ENCODE measurements at regions not wholly inside any gene's neighbourhood (a gene's known extent, or its start where the extent isn't known, plus 50 kb on each side); places are given as distances from the start of the nearest gene placed in this dataset.
"Not testable (repeated sequence)": the region's sequence is repeated elsewhere in the genome, so short reads cannot be mapped to it uniquely, and the experiment has no call there.

- DNase-seq: no peak
Observed at GRCh38 chr4:60814549-60814948, 385.6 kb upstream of the ADGRL3 start.

- DNase-seq: no peak
Observed at GRCh38 chr4:60817609-60818008, 382.5 kb upstream of the ADGRL3 start.

- no peak for DNase-seq
Observed at GRCh38 chr4:60822986-60823385, 377.1 kb upstream of the ADGRL3 start.

GRCh38 chr4:60840020-60840419 lies 360.1 kb upstream of the ADGRL3 start:
- no peak for DNase-seq

GRCh38 chr4:60846678-60847077 lies 353.4 kb upstream of the ADGRL3 start:
- no peak for DNase-seq

- no peak for DNase-seq
Observed at GRCh38 chr4:60847614-60848013, 352.5 kb upstream of the ADGRL3 start.

GRCh38 chr4:60857130-60857753 lies 342.9 kb upstream of the ADGRL3 start:
- no peak for DNase-seq

- no peak for DNase-seq
Observed at GRCh38 chr4:60863442-60863841, 336.7 kb upstream of the ADGRL3 start.

GRCh38 chr4:60865273-60865672 lies 334.9 kb upstream of the ADGRL3 start:
- no peak for DNase-seq

- no peak for DNase-seq
Observed at GRCh38 chr4:60868232-60868960, 331.7 kb upstream of the ADGRL3 start.

- no peak for DNase-seq
Observed at GRCh38 chr4:60879135-60879701, 320.9 kb upstream of the ADGRL3 start.

- DNase-seq: no peak
Observed at GRCh38 chr4:60884587-60884986, 315.5 kb upstream of the ADGRL3 start.

GRCh38 chr4:60885011-60885410 lies 315.1 kb upstream of the ADGRL3 start:
- no peak for DNase-seq

GRCh38 chr4:60890743-60891142 lies 309.4 kb upstream of the ADGRL3 start:
- DNase-seq: no peak

- no peak for DNase-seq
Observed at GRCh38 chr4:60891947-60892346, 308.2 kb upstream of the ADGRL3 start.

- no peak for DNase-seq
Observed at GRCh38 chr4:60897415-60897814, 302.7 kb upstream of the ADGRL3 start.

GRCh38 chr4:60905162-60905561 lies 295.0 kb upstream of the ADGRL3 start:
- no peak for DNase-seq

GRCh38 chr4:60911127-60911526 lies 289.0 kb upstream of the ADGRL3 start:
- DNase-seq: no peak

GRCh38 chr4:60913002-60913401 lies 287.1 kb upstream of the ADGRL3 start:
- DNase-seq: no peak

- DNase-seq: no peak
Observed at GRCh38 chr4:60913671-60914070, 286.5 kb upstream of the ADGRL3 start.

- DNase-seq: not testable (repeated sequence)
Observed at GRCh38 chr4:60921735-60922134, 278.4 kb upstream of the ADGRL3 start.

GRCh38 chr4:60923075-60923474 lies 277.1 kb upstream of the ADGRL3 start:
- no peak for DNase-seq

GRCh38 chr4:60926624-60927023 lies 273.5 kb upstream of the ADGRL3 start:
- DNase-seq: no peak

- DNase-seq: no peak
Observed at GRCh38 chr4:60930866-60931265, 269.3 kb upstream of the ADGRL3 start.

Measured in SW 1271 (cell line).